CD14-positive monocyte (primary cell): ENCODE measurements at regions not wholly inside any gene's neighbourhood (a gene's known extent, or its start where the extent isn't known, plus 50 kb on each side); places are given as distances from the start of the nearest gene placed in this dataset.

ENCODE experiments used
- DNase-seq, 3 donors: peaks; one replicate each; pipeline ENCODE4 v3.0.0-alpha.2; 2011 to 2022
- H2AFZ ChIP-seq: 2 replicates; pipeline ENCODE4 v1.6.0; 2012; ENCODE audit warnings: mild to moderate bottlenecking, low read depth, low read length, inconsistent platforms; ENCODE audit not compliant: insufficient read depth, poor library complexity, severe bottlenecking
- H3K27ac ChIP-seq, 2 donors: 1 replicate in 1 of 2; 2 replicates in 1 of 2; pipeline ENCODE4 v1.5.1; 2012 to 2013; ENCODE audit warnings: low read length in 2 of 2, control low read depth in 1 of 2, inconsistent platforms in 1 of 2, low read depth in 1 of 2, mild to moderate bottlenecking in 1 of 2
- H3K27me3 ChIP-seq, 2 donors: one replicate each; pipeline versions ENCODE4 v1.6.0 to v1.6.1; 2011 to 2013; ENCODE audit warnings: low read length in 2 of 2; ENCODE audit not compliant: control insufficient read depth in 2 of 2, insufficient read depth in 2 of 2
- H3K36me3 ChIP-seq, 2 donors: replicated peaks in 1 of 2; 1 replicate in 1 of 2; 2 replicates in 1 of 2; pipeline versions ENCODE4 v1.5.1 to v1.6.1; 2012 to 2013; ENCODE audit warnings: low read length in 2 of 2, control low read depth in 1 of 2, inconsistent platforms in 1 of 2, mild to moderate bottlenecking in 1 of 2; ENCODE audit not compliant: insufficient read depth in 2 of 2, control insufficient read depth in 1 of 2
- H3K4me1 ChIP-seq, 2 donors: 1 replicate in 1 of 2; 2 replicates in 1 of 2; pipeline versions ENCODE4 v1.5.1 to v1.6.1; 2012 to 2013; ENCODE audit warnings: low read length in 2 of 2, control low read depth in 1 of 2, inconsistent platforms in 1 of 2, mild to moderate bottlenecking in 1 of 2, moderate library complexity in 1 of 2; ENCODE audit not compliant: insufficient read depth in 2 of 2, control insufficient read depth in 1 of 2
- H3K4me2 ChIP-seq: replicated peaks from 2 replicates; pipeline ENCODE3; 2012; ENCODE audit warnings: low read length, moderate library complexity, mild to moderate bottlenecking; ENCODE audit not compliant: poor library complexity, severe bottlenecking; ENCODE audit errors: extremely low read depth
- H3K4me3 ChIP-seq, 3 experiments: fragments of 200-600 bp in 1 of 3; sonication (generic) in 1 of 3; replicated peaks in 1 of 3; 1 replicate in 2 of 3; 2 replicates in 1 of 3; pipeline ENCODE4 v1.5.1; 2011 to 2013; ENCODE audit warnings: low read length in 3 of 3, mild to moderate bottlenecking in 3 of 3, control low read depth in 2 of 3, low read depth in 2 of 3, inconsistent platforms in 1 of 3, moderate library complexity in 1 of 3
- H3K79me2 ChIP-seq: 2 replicates; pipeline ENCODE4 v1.6.0; 2012; ENCODE audit warnings: mild to moderate bottlenecking, control low read depth, inconsistent platforms, low read length, moderate library complexity; ENCODE audit not compliant: insufficient read depth
- H3K9ac ChIP-seq: 2 replicates; pipeline ENCODE4 v1.6.0; 2017; ENCODE audit warnings: low read length, mild to moderate bottlenecking; ENCODE audit not compliant: insufficient read depth, poor library complexity, severe bottlenecking
- H3K9me3 ChIP-seq, 2 donors: replicated peaks in 1 of 2; 1 replicate in 1 of 2; 2 replicates in 1 of 2; pipeline versions ENCODE4 v1.5.1 to v1.6.1; 2012 to 2013; ENCODE audit warnings: low read length in 2 of 2, control low read depth in 1 of 2; ENCODE audit not compliant: control insufficient read depth in 1 of 2, insufficient read depth in 1 of 2
- H4K20me1 ChIP-seq: 2 replicates; pipeline ENCODE4 v1.6.0; 2012; ENCODE audit warnings: mild to moderate bottlenecking, low read length, control low read depth, moderate library complexity; ENCODE audit not compliant: insufficient read depth
- H3K27ac Mint-ChIP-seq, 7 donors: one replicate each; pipeline ENCODE4 v1.8.0; 2020; ENCODE audit warnings: mild to moderate bottlenecking in 7 of 7, mixed read lengths in 7 of 7, moderate library complexity in 6 of 7, inconsistent platforms in 2 of 7
- H3K27me3 Mint-ChIP-seq, 3 donors: one replicate each; pipeline ENCODE4 v1.8.0; 2021 to 2022; ENCODE audit warnings: low read depth in 3 of 3, mild to moderate bottlenecking in 3 of 3, mixed read lengths in 3 of 3, moderate library complexity in 3 of 3, inconsistent platforms in 1 of 3
- H3K36me3 Mint-ChIP-seq, 2 donors: one replicate each; pipeline ENCODE4 v1.8.0; 2020; ENCODE audit warnings: mixed read lengths in 2 of 2, inconsistent platforms in 1 of 2, mild to moderate bottlenecking in 1 of 2
- H3K4me1 Mint-ChIP-seq: one replicate; pipeline ENCODE4 v1.8.0; 2020; ENCODE audit warnings: mild to moderate bottlenecking, mixed read lengths
- H3K4me3 Mint-ChIP-seq, 2 donors: one replicate each; pipeline ENCODE4 v1.8.0; 2020; ENCODE audit warnings: mild to moderate bottlenecking in 2 of 2, mixed read lengths in 2 of 2, moderate library complexity in 1 of 2
- H3K9me3 Mint-ChIP-seq, 7 donors: one replicate each; pipeline ENCODE4 v1.8.0; 2020 to 2022; ENCODE audit warnings: mixed read lengths in 7 of 7, mild to moderate bottlenecking in 6 of 7, moderate library complexity in 6 of 7, inconsistent platforms in 2 of 7
- WGBS: methylation state at CpG from one replicate; pipeline ENCODE4 v1.1.5; 2013; ENCODE audit warnings: missing lambda C conversion rate; ENCODE audit not compliant: insufficient coverage; 5-methylcytosine and 5-hydroxymethylcytosine counted together
- intact Hi-C, 2 donors: fragments of 100-400 bp; cut with micrococcal nuclease; formaldehyde crosslinking; loops; one replicate each; pipeline versions ENCODE4 v1.15.0 to v1.15.1; 2023
- TF ChIP-seq, protein P1 (sequence below): fragments of 200-600 bp; IDR thresholded peaks from one replicate; pipeline ENCODE4 v1.8.0; 2022; ENCODE audit warnings: antibody characterized with exemption, mild to moderate bottlenecking

- H3K4me3 ChIP-seq: no peak overlapping the region
- TF ChIP-seq, protein P1, sequence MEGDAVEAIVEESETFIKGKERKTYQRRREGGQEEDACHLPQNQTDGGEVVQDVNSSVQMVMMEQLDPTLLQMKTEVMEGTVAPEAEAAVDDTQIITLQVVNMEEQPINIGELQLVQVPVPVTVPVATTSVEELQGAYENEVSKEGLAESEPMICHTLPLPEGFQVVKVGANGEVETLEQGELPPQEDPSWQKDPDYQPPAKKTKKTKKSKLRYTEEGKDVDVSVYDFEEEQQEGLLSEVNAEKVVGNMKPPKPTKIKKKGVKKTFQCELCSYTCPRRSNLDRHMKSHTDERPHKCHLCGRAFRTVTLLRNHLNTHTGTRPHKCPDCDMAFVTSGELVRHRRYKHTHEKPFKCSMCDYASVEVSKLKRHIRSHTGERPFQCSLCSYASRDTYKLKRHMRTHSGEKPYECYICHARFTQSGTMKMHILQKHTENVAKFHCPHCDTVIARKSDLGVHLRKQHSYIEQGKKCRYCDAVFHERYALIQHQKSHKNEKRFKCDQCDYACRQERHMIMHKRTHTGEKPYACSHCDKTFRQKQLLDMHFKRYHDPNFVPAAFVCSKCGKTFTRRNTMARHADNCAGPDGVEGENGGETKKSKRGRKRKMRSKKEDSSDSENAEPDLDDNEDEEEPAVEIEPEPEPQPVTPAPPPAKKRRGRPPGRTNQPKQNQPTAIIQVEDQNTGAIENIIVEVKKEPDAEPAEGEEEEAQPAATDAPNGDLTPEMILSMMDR: no peak
- H4K20me1 ChIP-seq: no peaks in the 10 kb centered on the region
- H3K27me3 ChIP-seq: no peaks in the 10 kb centered on the region
- H3K36me3 ChIP-seq: no peaks in the 10 kb centered on the region
- Mint-ChIP-seq H3K36me3 (no peaks in the 10 kb centered on the region), H3K27me3 (peaks cover 2 to 4% (median 2%) of the 10 kb centered on the region in 3 donors), H3K9me3 (peaks cover 10 to 22% (median 17%) of the 10 kb centered on the region in 7 donors), H3K27ac (no peak overlapping the region), H3K4me1 (peaks cover 7% of the 10 kb centered on the region), H3K4me3 (no peak overlapping the region)
- no peak for DNase-seq
- H3K9ac ChIP-seq: no peak overlapping the region
- intact Hi-C loops: no loop called here
- whole genome bisulfite sequencing: 100% methylated on average over 1 of the region's 3 CpGs
- H2AFZ ChIP-seq: no peak overlapping the region
- no peaks in the 10 kb centered on the region for H3K79me2 ChIP-seq
- peaks cover 11 to 17% of the 10 kb centered on the region in 2 donors for H3K9me3 ChIP-seq
- peaks cover 8 to 10% of the 10 kb centered on the region in 2 donors for H3K4me1 ChIP-seq
- no peak overlapping the region for H3K4me2 ChIP-seq
- peak overlapping the region in 1 of 2 donors; percentile 24 for H3K27ac ChIP-seq
Measured at GRCh38 chr7:48742079-48742798, 182.1 kb upstream of the CDC14C start.

GRCh38 chr7:48748081-48748833 lies 176.1 kb upstream of the CDC14C start:
- no peak overlapping the region for H3K27ac ChIP-seq
- no peak overlapping the region for H3K4me3 Mint-ChIP-seq
- no peaks in the 10 kb centered on the region for H4K20me1 ChIP-seq
- no peaks in the 10 kb centered on the region for H3K36me3 Mint-ChIP-seq
- H3K79me2 ChIP-seq: no peaks in the 10 kb centered on the region
- H3K4me2 ChIP-seq: no peak overlapping the region
- WGBS: 94% methylated on average over 8 of the region's 12 CpGs
- intact Hi-C loops: no loop called here
- no peaks in the 10 kb centered on the region for H3K9me3 ChIP-seq
- H3K4me1 Mint-ChIP-seq: no peaks in the 10 kb centered on the region
- peak overlapping the region in 2 of 7 donors; percentile 11 to 28 for H3K27ac Mint-ChIP-seq
- H3K9ac ChIP-seq: no peak overlapping the region
- no peak overlapping the region for H2AFZ ChIP-seq
- H3K36me3 ChIP-seq: no peaks in the 10 kb centered on the region
- TF ChIP-seq, protein P1: no peak
- H3K9me3 Mint-ChIP-seq: peaks cover 0 to 7% (median 0%) of the 10 kb centered on the region in 7 donors
- DNase-seq: no peak
- no peaks in the 10 kb centered on the region for H3K4me1 ChIP-seq
- no peaks in the 10 kb centered on the region for H3K27me3 ChIP-seq
- H3K4me3 ChIP-seq: no peak overlapping the region
- peaks cover 0 to 3% (median 0%) of the 10 kb centered on the region in 3 donors for H3K27me3 Mint-ChIP-seq
